ENCODE measurements at regions not wholly inside any gene's neighbourhood (a gene's known extent, or its start where the extent isn't known, plus 50 kb on each side); places are given as distances from the start of the nearest gene placed in this dataset.

DNA sequence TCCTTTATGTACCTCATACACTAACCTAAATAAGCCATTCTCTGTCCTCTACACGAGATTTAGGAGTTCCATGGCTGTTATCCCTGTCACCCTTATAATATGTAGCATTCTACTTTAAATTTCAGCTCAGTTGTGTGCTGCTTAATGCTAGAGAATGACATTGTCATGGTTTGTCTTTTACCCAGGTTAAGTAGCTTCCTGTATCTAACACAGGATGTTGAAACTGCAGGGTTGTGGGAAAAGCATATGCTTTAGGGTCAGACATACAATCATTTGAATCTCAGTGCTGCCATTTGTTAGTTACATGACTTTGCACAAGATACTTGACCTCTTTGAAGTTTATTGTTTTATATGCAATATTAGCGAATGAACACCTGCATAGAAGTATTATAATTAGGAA is 235.1 kb upstream of the CACNA2D1 start:
- no peak overlapping the region for H2BK120ac ChIP-seq (ENCODE audit: low read depth, low read length)
- H4K20me1 ChIP-seq (ENCODE audit: insufficient read depth, low read length): no peaks in the 10 kb centered on the region
- H3K4me2 ChIP-seq (ENCODE audit: low read depth, low read length): no peak overlapping the region
- no peaks in the 10 kb centered on the region for H3K9me1 ChIP-seq (ENCODE audit: insufficient read depth, low read length)
- H3K23ac ChIP-seq (ENCODE audit: low read depth, low read length): no peak overlapping the region
- H3K4ac ChIP-seq (ENCODE audit: low read depth, low read length): no peak overlapping the region
- no peak overlapping the region for H3K4me3 ChIP-seq (ENCODE audit: insufficient read depth, low read depth, low read length)
- no peak overlapping the region for H3K27ac ChIP-seq (ENCODE audit: insufficient read depth, low read length)
- ATAC-seq (ENCODE audit: low read depth): no peak
- no peaks in the 10 kb centered on the region for H3K27me3 ChIP-seq (ENCODE audit: control insufficient read depth, insufficient read depth, low read length)
- no peaks in the 10 kb centered on the region for H3K36me3 ChIP-seq (ENCODE audit: control insufficient read depth, insufficient read depth, low read length)
- H2BK20ac ChIP-seq (ENCODE audit: low read depth, low read length): no peak overlapping the region; the same call in 1 of the 2 replicates
- no peak overlapping the region for H4K91ac ChIP-seq (ENCODE audit: insufficient read depth, low read depth, low read length)
- H4K5ac ChIP-seq (ENCODE audit: low read depth, low read length): no peak overlapping the region
- BruUV-seq (replicated peaks): no TSS peak
- CTCF ChIA-PET: interaction anchor here (0.6 kb wide), 1 partner anchor 667 kb away, joined by 4 read pairs; no protein-coding TSS in a partner anchor
- H3K18ac ChIP-seq (ENCODE audit: low read depth, low read length): no peak overlapping the region
- H2AK9ac ChIP-seq (replicated peaks; ENCODE audit: low read depth, low read length, poor library complexity): no peak overlapping the region
- in situ Hi-C loops (cut with MboI; ENCODE audit: low sequenced_read_pairs) (no loop called here), dilution Hi-C loops (cut with HindIII; ENCODE audit: low sequenced_read_pairs, unreplicated experiment) (no loop called here), intact Hi-C loops (cut with micrococcal nuclease) (no loop called here)
- peaks cover 4% of the 10 kb centered on the region; the same call in 1 of the 2 replicates for H3K4me1 ChIP-seq (ENCODE audit: control insufficient read depth, insufficient read depth, low read length)
- WGBS, 2 experiments (ENCODE audit: extremely low coverage in 2 of 2, insufficient read length in 1 of 2): no CpG with 5 or more reads among the region's 2 CpGs
- no peak overlapping the region for H3K9ac ChIP-seq (ENCODE audit: low read depth, low read length)
- H3K56ac ChIP-seq (ENCODE audit: extremely low read depth, insufficient read depth, low read length): no peak overlapping the region
- H3K9me3 ChIP-seq (ENCODE audit: control insufficient read depth, insufficient read depth, low read length): no peaks in the 10 kb centered on the region
- POLR2A ChIA-PET (ENCODE audit: unreplicated experiment): no interaction called here
- no peaks in the 10 kb centered on the region for H3K79me1 ChIP-seq (ENCODE audit: low read depth in 1 of 2, low read length in 2 of 2)
- no peak for TF ChIP-seq RAD21 (IDR thresholded peaks at IDR 0.05; ENCODE audit: low read length)
- TF ChIP-seq POLR2A (IDR thresholded peaks at IDR 0.05; ENCODE audit: low read depth, low read length): no peak
- no peak for TF ChIP-seq CEBPB (IDR thresholded peaks at IDR 0.05; ENCODE audit: low read depth, low read length)
- no peak for TF ChIP-seq BHLHE40 (IDR thresholded peaks at IDR 0.05; ENCODE audit: low read depth, low read length)
- no peak for TF ChIP-seq ELK1 (IDR thresholded peaks at IDR 0.05; ENCODE audit: borderline replicate concordance, low read depth, low read length)
- no peak for TF ChIP-seq NFE2L2 (IDR thresholded peaks at IDR 0.05; ENCODE audit: low read depth, low read length)
- TF ChIP-seq RCOR1 (IDR thresholded peaks at IDR 0.05; ENCODE audit: insufficient replicate concordance, low read length): no peak
- no peak overlapping the region for H4K8ac ChIP-seq (ENCODE audit: low read depth in 2 of 2, low read length in 2 of 2)
- H3K14ac ChIP-seq (replicated peaks; ENCODE audit: low read depth, low read length): no peak overlapping the region
- no peak overlapping the region for H2AFZ ChIP-seq (replicated peaks; ENCODE audit: low read length, poor library complexity)
- no peak for DNase-seq
- no peak overlapping the region for H2BK5ac ChIP-seq (ENCODE audit: low read depth, low read length, poor library complexity, severe bottlenecking)
- no peak overlapping the region for H2AK5ac ChIP-seq (ENCODE audit: low read depth, low read length)
- no peak overlapping the region for H2BK15ac ChIP-seq (ENCODE audit: low read depth, low read length)
